HCT116 (cell line): ENCODE measurements at regions not wholly inside any gene's neighbourhood (a gene's known extent, or its start where the extent isn't known, plus 50 kb on each side); places are given as distances from the start of the nearest gene placed in this dataset.

Experiments
- CTCF ChIP-seq, 3 experiments: fragments of 200-600 bp in 1 of 3; sonication (generic) in 1 of 3; IDR thresholded peaks in 2 of 3; conservative IDR thresholded peaks in 1 of 3; 2 replicates each; pipeline ENCODE4 v1.5.1; 2012 to 2017; ENCODE audit warnings: low read depth in 2 of 3, low read length in 2 of 3, antibody characterized with exemption in 1 of 3, borderline replicate concordance in 1 of 3, control low read depth in 1 of 3, mild to moderate bottlenecking in 1 of 3, mixed read lengths in 1 of 3, mixed run types in 1 of 3, moderate library complexity in 1 of 3; ENCODE audit not compliant: insufficient read depth in 1 of 3
- JUND ChIP-seq: IDR thresholded peaks from 2 replicates; pipeline ENCODE4 v1.6.1; 2012

GRCh38 chr9:26782899-26783298 lies 109.7 kb downstream of the CAAP1 start:
- TF ChIP-seq CTCF (IDR thresholded peaks at IDR 0.05 in 2 of 3, conservative IDR thresholded peaks at IDR 0.05 in 1 of 3; ENCODE audit: borderline replicate concordance in 1 of 3, insufficient read depth in 1 of 3, low read depth in 2 of 3, low read length in 2 of 3) (no peak), JUND (no peak)
